ENCODE measurements at regions not wholly inside any gene's neighbourhood (a gene's known extent, or its start where the extent isn't known, plus 50 kb on each side); places are given as distances from the start of the nearest gene placed in this dataset.

- H3K36me3 Mint-ChIP-seq (ENCODE audit: insufficient read depth in 1 of 3, low read depth in 3 of 3) = no peaks in the 10 kb centered on the region
- Histone ChIP-seq H4K91ac (ENCODE audit: insufficient read length, low read depth, low read length) (no peak overlapping the region), H3K4ac (ENCODE audit: low read depth, low read length) (no peak overlapping the region), H3K9me3 (ENCODE audit: control insufficient read depth, low read depth, low read length) (no peaks in the 10 kb centered on the region), H2BK5ac (ENCODE audit: insufficient read length, low read length) (no peak overlapping the region), H3K27me3 (ENCODE audit: insufficient read depth, low read length) (no peaks in the 10 kb centered on the region), H3K9ac (ENCODE audit: extremely low read depth, insufficient read length, low read length) (no peak overlapping the region), H3K79me1 (ENCODE audit: insufficient read depth, low read depth, low read length, poor library complexity, severe bottlenecking) (no peaks in the 10 kb centered on the region), H2BK120ac (ENCODE audit: low read depth, low read length, poor library complexity, severe bottlenecking) (no peak overlapping the region), H2BK20ac (ENCODE audit: low read depth, low read length, poor library complexity, severe bottlenecking) (no peak overlapping the region), H3K27ac (ENCODE audit: insufficient read length, low read depth, low read length) (no peak overlapping the region), H3K14ac (ENCODE audit: insufficient read depth, low read length) (no peak overlapping the region), H3K23me2 (ENCODE audit: insufficient read length, low read depth, low read length, poor library complexity, severe bottlenecking) (no peaks in the 10 kb centered on the region), H3K79me2 (ENCODE audit: insufficient read depth, low read length) (no peaks in the 10 kb centered on the region; the same call in 1 of the 2 replicates), H2BK12ac (ENCODE audit: insufficient read length, low read depth, low read length) (no peak overlapping the region), H3T11ph (ENCODE audit: low read length) (no peak overlapping the region), H3K4me2 (ENCODE audit: insufficient read depth, insufficient read length, low read length) (no peak overlapping the region), H4K5ac (ENCODE audit: insufficient read length, low read depth, low read length) (no peak overlapping the region), H2BK15ac (ENCODE audit: low read depth, low read length) (no peak overlapping the region), H4K8ac (replicated peaks; ENCODE audit: insufficient read length, low read depth, low read length) (no peak overlapping the region), H2AFZ (ENCODE audit: low read length) (no peak overlapping the region), H3K23ac (ENCODE audit: insufficient read length, low read depth, low read length) (no peak overlapping the region), H2AK5ac (ENCODE audit: insufficient read length, low read length) (no peak overlapping the region), H4K20me1 (ENCODE audit: control insufficient read depth, insufficient read depth, insufficient read length) (no peaks in the 10 kb centered on the region), H3K18ac (ENCODE audit: insufficient read length, low read depth, low read length) (no peak overlapping the region), H3K4me1 (ENCODE audit: insufficient read depth, low read length) (no peaks in the 10 kb centered on the region; the same call in 1 of the 2 replicates), H3K56ac (ENCODE audit: insufficient read length, low read depth, low read length) (no peak overlapping the region)
- H3K27ac Mint-ChIP-seq = no peak overlapping the region
- no peaks in the 10 kb centered on the region for H3K27me3 Mint-ChIP-seq (ENCODE audit: low read depth)
- no peak for DNase-seq
- H3K4me1 Mint-ChIP-seq = peaks cover 5 to 6% of the 10 kb centered on the region in 2 experiments
- no peak overlapping the region for H3K4me3 Mint-ChIP-seq
- TF ChIP-seq CTCF (conservative IDR thresholded peaks at IDR 0.05) = no peak
- WGBS (ENCODE audit: extremely low coverage, insufficient read length, low lambda C conversion rate) = no CpG with 5 or more reads among the region's 2 CpGs
- H3K9me3 Mint-ChIP-seq = no peaks in the 10 kb centered on the region
Observed at GRCh38 chr20:12906361-12906760, 102.4 kb upstream of the SPTLC3 start.
